ENCODE measurements at regions not wholly inside any gene's neighbourhood (a gene's known extent, or its start where the extent isn't known, plus 50 kb on each side); places are given as distances from the start of the nearest gene placed in this dataset.

DNA sequence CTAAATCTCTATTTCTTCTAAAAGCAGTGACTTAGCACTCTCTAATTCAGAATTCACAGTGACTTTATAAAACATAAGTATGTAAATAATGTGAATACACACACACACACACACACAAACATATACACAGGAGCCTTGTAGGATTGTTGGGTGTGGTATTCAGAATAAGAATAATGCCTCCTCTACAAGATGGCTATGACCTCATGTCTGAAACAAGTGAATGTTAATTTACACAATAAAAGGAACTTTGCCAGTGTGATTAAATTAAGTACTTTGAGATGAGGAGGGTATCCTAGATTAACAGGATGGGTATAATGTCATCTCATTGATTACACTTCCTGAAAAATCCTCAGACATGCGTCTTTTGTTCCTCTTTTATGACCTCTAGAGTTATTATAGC is 234.6 kb downstream of the SLITRK6 start:
- FAIRE-seq (no peak), ATAC-seq (no peak), DNase-seq (ENCODE audit: low read depth, low spot score) (no peak)
- Histone ChIP-seq H3K9me3 (replicated peaks; ENCODE audit: control insufficient read depth, insufficient read depth, low read length) (no peaks in the 10 kb centered on the region), H3K79me2 (ENCODE audit: control insufficient read depth, insufficient read depth, low read length) (no peaks in the 10 kb centered on the region), H3K4me3 (no peak overlapping the region), H4K20me1 (ENCODE audit: control insufficient read depth, insufficient read depth) (no peaks in the 10 kb centered on the region), H3K9ac (ENCODE audit: control insufficient read depth, insufficient read depth, low read length) (no peak overlapping the region), H3K36me3 (ENCODE audit: control insufficient read depth in 2 of 2, insufficient read depth in 2 of 2, low read length in 1 of 2) (no peaks in the 10 kb centered on the region), H2AFZ (ENCODE audit: control insufficient read depth, low read depth, low read length) (no peak overlapping the region), H3K27ac (ENCODE audit: control insufficient read depth, insufficient read depth) (no peak overlapping the region), H3K4me1 (ENCODE audit: control insufficient read depth, insufficient read depth, low read length) (no peaks in the 10 kb centered on the region), H3K27me3 (replicated peaks in 1 of 2; ENCODE audit: control insufficient read depth in 2 of 2, insufficient read depth in 2 of 2, low read length in 1 of 2) (no peaks in the 10 kb centered on the region), H3K4me2 (ENCODE audit: control insufficient read depth, insufficient read depth) (no peak overlapping the region)
- ChIA-PET POLR2A (no interaction called here), SMC1A (ENCODE audit: uncharacterized antibody, unreplicated experiment) (no interaction called here), RAD21 (ENCODE audit: unreplicated experiment) (no interaction called here), CTCF (no interaction called here)
- BruUV-seq (replicated peaks): no TSS peak
- in situ Hi-C loops (cut with MboI) (no loop called here), intact Hi-C loops (cut with micrococcal nuclease; ENCODE audit: unreplicated experiment) (no loop called here)
- TF ChIP-seq TCF7 (IDR thresholded peaks at IDR 0.05; ENCODE audit: borderline replicate concordance): no peak
- no peak for TF ChIP-seq TCF3 (IDR thresholded peaks at IDR 0.05; ENCODE audit: borderline replicate concordance, insufficient read depth, low read depth, low read length)
- no peak for TF ChIP-seq DPF2 (IDR thresholded peaks at IDR 0.05)
- TF ChIP-seq EP300 (IDR thresholded peaks at IDR 0.05; ENCODE audit: borderline replicate concordance in 1 of 2, control insufficient read depth in 1 of 2, low read depth in 2 of 2, low read length in 2 of 2): no peak
- no peak for TF ChIP-seq BRCA1 (IDR thresholded peaks at IDR 0.05; ENCODE audit: low read depth, low read length)
- no peak for TF ChIP-seq SIX5 (IDR thresholded peaks at IDR 0.05; ENCODE audit: low read depth, low read length, severe bottlenecking)
- no peak for TF ChIP-seq RELA (IDR thresholded peaks at IDR 0.05; ENCODE audit: borderline replicate concordance, partially characterized antibody)
- TF ChIP-seq REST (IDR thresholded peaks at IDR 0.05; ENCODE audit: low read depth, low read length): no peak
- no peak for TF ChIP-seq SKIL (IDR thresholded peaks at IDR 0.05; ENCODE audit: low read depth, poor library complexity, severe bottlenecking)
- no peak for TF ChIP-seq ATF7 (IDR thresholded peaks at IDR 0.05; ENCODE audit: low read depth)
- no peak for TF ChIP-seq ESRRA (IDR thresholded peaks at IDR 0.05; ENCODE audit: low read length)
- WGBS (ENCODE audit: insufficient coverage, insufficient replicate concordance, low lambda C conversion rate, missing lambda C conversion rate): 0% methylated on average over 1 of the region's 1 CpG
